Nucleus accumbens (tissue), 56 donors: ENCODE measurements at regions not wholly inside any gene's neighbourhood (a gene's known extent, or its start where the extent isn't known, plus 50 kb on each side); places are given as distances from the start of the nearest gene placed in this dataset.
"Not testable (repeated sequence)": the region's sequence is repeated elsewhere in the genome, so short reads cannot be mapped to it uniquely, and the experiment has no call there.

Experiments used
- DNase-seq, 56 donors: peaks; one replicate each; lab custom pipeline; 2025; lab: John Stamatoyannopoulos, UW

DNA sequence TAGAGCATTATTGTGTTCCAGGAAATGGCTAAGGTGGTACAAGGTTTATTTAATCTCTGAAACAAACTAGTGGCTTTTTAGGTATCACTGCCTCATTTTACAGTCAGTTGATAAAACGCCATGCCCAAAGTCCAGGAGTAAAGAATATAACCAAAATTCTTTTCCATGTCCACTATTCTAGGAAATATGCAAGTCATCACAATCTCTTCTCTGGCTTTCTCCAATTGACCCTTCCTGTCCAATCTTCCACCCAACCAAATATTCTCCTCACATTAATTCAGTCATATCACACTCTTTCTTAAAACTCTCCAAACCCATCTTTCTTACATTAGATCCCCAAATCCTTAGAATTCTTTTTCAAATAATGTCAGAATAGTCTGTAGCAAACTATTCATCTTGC is 1110.0 kb upstream of the CDH8 start:
- no peak for DNase-seq

- no peak for DNase-seq
Measured at GRCh38 chr16:63145411-63145810, 1109.2 kb upstream of the CDH8 start.

- DNase-seq, result no peak
Measured at GRCh38 chr16:63135069-63135468, 1098.8 kb upstream of the CDH8 start.

DNA sequence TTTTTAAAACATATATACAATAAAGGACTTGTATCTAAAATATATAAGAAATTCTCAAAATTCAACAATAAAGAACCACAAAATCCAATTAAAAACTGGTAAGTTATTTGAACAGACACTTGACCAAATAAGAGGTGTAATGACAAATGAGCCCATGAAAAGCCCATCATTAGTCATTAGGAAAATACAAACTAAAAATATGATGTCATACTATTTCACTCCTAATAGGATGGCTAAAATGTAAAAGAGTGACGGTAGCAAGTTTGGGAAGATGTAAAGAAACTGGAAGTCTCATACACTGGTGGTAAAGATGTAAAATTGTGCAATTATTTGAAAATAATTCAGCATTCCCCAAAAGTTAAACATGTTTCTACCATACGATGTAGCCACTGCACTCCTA is 1095.3 kb upstream of the CDH8 start:
- DNase-seq, result no peak

- no peak for DNase-seq
Measured at GRCh38 chr16:63130942-63131341, 1094.7 kb upstream of the CDH8 start.

DNA sequence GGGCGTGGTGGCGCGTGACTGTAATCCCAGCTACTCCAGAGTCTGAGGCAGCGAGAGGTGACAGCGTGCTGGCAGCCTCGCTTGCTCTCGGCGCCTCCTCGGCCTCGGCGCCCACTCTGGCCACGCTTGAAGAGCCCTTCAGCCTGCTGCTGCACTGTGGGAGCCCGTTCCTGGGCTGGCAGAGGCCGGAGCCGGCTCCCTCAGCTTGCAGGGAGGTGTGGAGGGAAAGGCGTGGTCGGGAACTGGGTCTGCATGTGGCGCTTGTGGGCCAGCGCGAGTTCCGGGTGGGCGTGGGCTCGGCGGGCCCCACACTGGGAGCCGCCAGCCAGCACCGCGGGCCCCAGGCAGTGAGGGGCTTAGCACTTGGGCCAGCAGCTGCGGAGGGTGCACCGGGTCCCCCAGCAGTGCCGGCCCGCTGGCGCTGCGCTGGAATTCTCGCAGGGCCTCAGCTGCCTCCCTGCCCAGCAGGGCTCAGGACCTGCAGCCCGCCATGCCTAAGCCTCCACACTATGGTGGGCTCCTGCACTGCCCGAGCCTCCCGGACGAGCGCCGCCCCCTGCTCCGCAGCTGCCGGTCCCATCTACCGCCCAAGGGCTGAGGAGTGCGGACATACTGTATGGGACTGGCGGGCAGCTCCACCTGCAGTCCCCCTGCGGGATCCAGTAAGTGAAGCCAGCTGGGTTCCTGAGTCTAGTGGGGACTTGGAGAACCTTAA is 1093.3 kb upstream of the CDH8 start:
- no peak for DNase-seq

DNA sequence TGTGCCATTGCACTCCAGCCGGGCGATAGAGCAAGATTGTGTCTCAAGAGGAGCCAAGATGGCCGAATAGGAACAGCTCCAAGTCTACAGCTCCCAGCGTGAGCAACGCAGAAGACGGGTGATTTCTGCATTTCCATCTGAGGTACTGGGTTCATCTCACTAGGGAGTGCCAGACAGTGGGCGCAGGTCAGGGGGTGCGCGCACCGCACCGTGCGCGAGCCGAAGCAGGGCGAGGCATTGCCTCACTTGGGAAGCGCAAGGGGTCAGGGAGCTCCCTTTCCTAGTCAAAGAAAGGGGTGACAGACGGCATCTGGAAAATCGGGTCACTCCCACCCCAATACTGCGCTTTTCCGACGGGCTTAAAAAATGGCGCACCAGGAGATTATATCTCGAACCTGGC is 1083.7 kb upstream of the CDH8 start:
- not testable (repeated sequence) for DNase-seq

DNA sequence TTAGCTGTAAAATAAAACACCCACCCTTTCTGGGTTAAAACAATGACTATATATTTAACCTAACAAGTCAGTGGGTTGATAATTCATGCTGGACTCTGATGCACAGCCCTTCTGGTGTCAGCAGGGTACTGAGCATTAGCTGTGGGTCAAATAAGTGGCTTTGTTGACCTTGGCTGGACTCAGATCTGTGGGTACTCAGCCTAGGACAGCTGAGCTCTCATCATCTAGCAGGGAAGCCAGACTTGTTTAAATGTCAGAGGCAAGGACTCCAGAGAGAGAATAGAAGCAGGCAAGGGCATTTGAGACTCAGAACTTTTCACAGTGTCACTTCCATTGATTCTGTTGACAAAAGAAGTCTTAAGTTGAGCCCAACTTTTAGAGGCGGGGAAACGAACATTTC is 1063.8 kb upstream of the CDH8 start:
- no peak for DNase-seq

GRCh38 chr16:63096857-63097256 is 1060.6 kb upstream of the CDH8 start:
- DNase-seq, result no peak

DNA sequence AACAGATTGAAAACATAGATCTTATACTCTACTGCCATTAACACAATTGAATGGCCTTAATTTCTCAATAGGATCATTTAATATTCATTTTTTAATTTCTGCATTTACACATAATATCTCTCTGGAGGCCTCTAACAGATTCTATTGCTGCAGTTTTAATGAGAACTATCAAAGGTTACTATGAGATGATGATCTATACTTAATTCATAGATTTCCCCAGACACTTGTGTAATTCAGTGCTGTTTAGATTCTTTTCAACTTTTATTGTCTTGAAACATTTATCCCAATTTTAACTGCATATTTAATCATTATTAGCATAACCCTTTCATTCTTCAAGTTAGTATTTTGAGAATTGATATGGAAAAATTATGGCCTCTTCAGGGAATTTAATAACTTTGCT is 1056.5 kb upstream of the CDH8 start:
- DNase-seq, result no peak

GRCh38 chr16:63082101-63082500 is 1045.9 kb upstream of the CDH8 start:
- DNase-seq, result no peak

- no peak for DNase-seq
Measured at GRCh38 chr16:63080746-63081145, 1044.5 kb upstream of the CDH8 start.

GRCh38 chr16:63069047-63069446 is 1032.8 kb upstream of the CDH8 start:
- no peak for DNase-seq

DNA sequence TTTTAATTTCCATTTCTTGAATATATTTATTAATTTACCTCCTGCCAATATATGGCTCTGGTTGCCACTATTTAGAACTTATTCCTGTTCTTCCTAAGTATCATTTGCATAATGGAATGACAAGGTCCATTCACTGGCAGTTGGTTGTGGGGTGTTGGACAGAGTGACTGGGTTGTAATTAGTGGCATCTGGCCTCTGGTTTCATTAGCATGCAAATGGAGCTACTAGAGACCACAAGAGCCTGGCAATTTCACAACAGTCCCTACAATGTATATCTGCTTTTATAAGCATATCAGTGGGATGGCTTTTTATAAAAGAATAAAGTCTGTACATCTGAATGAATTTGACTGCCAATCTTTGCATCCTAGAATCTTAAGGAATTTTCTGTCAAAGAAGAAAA is 1030.9 kb upstream of the CDH8 start:
- DNase-seq, result no peak

DNA sequence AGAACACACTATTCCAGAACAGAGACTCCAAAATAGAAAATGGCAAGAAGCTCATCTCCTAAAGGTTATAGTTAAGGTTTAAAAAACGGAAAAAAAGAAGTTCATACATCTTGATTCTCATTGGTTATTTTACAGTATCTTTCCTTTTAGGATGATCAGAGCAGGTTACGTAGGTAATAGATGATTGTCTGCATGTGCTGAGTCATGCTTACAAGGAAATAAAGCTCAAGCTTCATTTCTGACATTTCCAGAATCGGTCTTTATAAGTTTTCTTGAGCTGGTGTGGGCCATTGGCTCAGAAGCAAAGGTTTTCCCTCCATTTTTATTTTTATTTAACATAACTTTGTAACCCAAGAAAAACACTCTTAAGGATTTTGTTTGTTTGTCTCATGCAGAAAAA is 1030.3 kb upstream of the CDH8 start:
- DNase-seq, result no peak

GRCh38 chr16:63061319-63061718 is 1025.1 kb upstream of the CDH8 start:
- no peak for DNase-seq

DNA sequence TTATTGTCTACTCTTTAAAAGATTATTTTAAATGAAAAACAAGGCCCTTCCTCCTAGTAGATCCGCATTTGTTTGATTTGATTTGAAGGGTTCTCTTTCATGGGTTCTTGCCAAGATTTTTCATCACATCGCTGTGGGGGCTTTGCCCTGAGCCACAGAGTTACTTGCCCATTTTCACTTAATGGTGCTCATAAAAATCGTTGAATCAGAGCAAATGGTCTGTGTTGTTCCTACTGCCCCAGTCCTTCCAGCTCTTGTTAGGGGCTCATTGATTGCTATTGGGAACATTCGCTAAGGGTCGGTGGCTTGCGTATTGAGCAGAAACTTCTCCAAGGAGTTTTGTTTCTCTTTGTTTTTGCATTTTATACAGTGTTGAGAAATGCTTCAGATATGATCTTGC is 1023.4 kb upstream of the CDH8 start:
- DNase-seq, result no peak

DNA sequence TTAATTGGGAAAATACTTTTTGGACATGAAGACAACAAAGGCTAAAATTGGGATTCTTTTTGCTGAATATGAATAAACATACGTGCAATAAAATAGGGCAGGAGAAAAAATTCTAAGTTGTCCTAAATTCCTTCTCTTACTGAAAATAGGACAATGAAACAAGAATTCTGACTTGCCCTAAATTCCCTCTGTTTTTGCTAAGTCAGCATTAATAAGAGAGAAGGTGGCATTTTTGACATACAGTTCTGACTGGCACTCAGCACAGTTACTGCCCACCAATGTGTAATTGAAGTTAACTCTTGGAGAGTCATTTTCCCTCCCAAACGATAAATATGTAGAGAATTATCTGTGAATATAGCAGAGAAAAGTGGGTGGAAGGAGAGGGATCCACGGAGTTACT is 1021.1 kb upstream of the CDH8 start:
- DNase-seq, result no peak

DNA sequence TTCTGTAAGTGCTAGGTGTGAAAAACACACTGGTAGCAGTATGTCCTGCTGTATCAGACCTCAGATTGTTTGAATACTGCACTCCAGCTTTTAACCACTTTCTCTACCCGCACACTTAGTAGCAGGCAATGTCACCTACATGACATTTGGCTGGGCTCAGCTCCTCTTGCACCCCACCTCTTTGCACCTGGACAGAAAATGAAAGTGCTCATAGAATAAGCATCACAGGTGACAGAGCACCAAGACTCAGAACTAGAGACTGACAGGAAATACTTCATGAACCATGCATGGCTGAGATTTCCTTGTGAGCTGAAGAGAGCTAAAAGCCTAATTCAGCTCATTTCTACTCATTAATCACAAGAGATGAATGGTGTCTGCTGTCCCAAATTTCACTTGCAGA is 1014.2 kb upstream of the CDH8 start:
- no peak for DNase-seq

- DNase-seq, result no peak
Measured at GRCh38 chr16:63038397-63039106, 1002.3 kb upstream of the CDH8 start.

DNA sequence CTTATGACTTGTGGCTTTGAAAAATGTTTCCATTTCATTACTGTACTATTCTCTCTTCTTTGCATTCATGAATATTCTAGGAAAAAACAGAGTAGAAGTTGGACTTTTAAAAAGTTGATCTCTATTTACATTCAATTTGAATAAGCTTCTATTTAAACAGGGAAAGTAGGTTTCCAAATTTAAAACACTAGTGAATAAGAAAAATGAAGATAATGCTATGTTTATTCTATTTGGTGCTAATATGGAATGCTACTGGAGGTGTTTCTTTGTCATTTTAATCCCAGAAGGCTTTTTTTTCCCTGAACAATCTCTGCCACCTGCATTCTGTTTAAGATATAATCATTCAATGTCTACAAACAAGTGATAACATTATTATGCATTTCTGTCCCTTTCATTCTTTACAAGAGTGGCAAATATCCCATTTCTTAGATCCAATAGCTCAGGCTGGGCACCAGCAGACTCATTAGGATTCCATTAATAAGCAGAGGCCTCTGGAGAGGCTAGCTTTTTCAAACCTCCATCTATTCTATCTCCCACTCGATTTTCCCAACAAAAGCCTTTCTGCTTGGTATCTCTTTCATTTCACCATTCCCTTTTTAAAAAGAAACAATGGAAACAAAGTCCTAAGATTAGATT is 1001.6 kb upstream of the CDH8 start:
- no peak for DNase-seq
